T-helper 2 cell treated with Interferon-gamma antibody and Interleukin-4, amounts not matched to agents 5 μg/mL and 100 μg/mL, for 36 hours (primary cell): ENCODE measurements at regions not wholly inside any gene's neighbourhood (a gene's known extent, or its start where the extent isn't known, plus 50 kb on each side); places are given as distances from the start of the nearest gene placed in this dataset.

ENCODE experiments used
- DNase-seq: peaks from one replicate; pipeline ENCODE4 v3.0.0; 2021; ENCODE audit warnings: low spot score
- H3K27ac Mint-ChIP-seq: one replicate; pipeline ENCODE4 v1.8.0; 2021; ENCODE audit warnings: mild to moderate bottlenecking, mixed read lengths
- H3K27me3 Mint-ChIP-seq: one replicate; pipeline ENCODE4 v1.8.0; 2021; ENCODE audit warnings: low read depth, mixed read lengths
- H3K36me3 Mint-ChIP-seq: one replicate; pipeline ENCODE4 v1.8.0; 2021; ENCODE audit warnings: low read depth, mixed read lengths
- H3K4me1 Mint-ChIP-seq: one replicate; pipeline ENCODE4 v1.8.0; 2021; ENCODE audit warnings: low read depth, mixed read lengths
- H3K4me3 Mint-ChIP-seq: one replicate; pipeline ENCODE4 v1.8.0; 2022; ENCODE audit warnings: mild to moderate bottlenecking, moderate library complexity, mixed read lengths
- H3K9me3 Mint-ChIP-seq: one replicate; pipeline ENCODE4 v1.8.0; 2021; ENCODE audit warnings: mixed read lengths

DNA sequence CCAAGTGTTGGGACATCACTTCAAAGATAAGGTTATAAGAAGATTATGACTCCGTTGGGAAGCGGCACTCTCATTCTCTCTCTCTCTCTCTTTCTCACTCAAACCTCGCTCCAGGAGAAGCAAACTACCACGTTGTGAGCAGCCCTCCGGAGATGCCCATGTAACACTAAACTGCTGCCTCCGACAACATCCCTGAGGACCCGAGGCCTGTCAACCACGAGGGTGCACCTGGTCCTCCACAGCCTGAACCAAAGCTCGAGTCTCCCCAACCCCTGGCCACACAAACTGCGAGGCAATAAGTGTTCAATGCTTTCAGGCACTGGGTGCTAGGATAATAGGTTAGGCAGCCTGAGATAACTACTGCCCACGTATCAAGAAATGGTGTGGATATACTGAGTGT lies 654.5 kb upstream of the ID2 start:
- H3K9me3 Mint-ChIP-seq = peaks cover 4% of the 10 kb centered on the region
- H3K27ac Mint-ChIP-seq = no peak overlapping the region
- peaks cover 11% of the 10 kb centered on the region for H3K4me1 Mint-ChIP-seq
- no peak overlapping the region for H3K4me3 Mint-ChIP-seq
- no peaks in the 10 kb centered on the region for H3K36me3 Mint-ChIP-seq
- DNase-seq = no peak
- no peaks in the 10 kb centered on the region for H3K27me3 Mint-ChIP-seq

DNA sequence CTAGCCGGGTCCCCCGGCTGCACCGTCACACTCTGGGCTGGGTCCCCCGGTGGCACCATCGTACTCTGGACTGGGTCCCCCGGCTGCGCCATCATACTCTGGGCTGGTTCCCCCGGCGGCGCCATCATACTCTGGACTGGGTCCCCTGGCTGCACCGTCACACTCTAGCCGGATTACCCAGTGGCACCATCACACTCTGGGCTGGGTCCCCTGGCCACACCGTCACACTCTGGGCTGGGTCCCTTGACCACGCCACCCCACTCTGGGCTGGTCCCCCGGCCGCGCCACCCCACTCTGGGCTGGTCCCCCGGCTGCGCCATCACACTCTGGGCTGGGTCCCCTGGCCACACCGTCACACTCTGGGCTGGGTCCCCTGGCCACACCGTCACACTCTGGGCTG lies 653.8 kb upstream of the ID2 start:
- Mint-ChIP-seq H3K27me3 (no peaks in the 10 kb centered on the region), H3K27ac (no peak overlapping the region), H3K4me1 (peaks cover 9% of the 10 kb centered on the region), H3K9me3 (peaks cover 2% of the 10 kb centered on the region), H3K36me3 (no peaks in the 10 kb centered on the region), H3K4me3 (no peak overlapping the region)
- DNase-seq = no peak

DNA sequence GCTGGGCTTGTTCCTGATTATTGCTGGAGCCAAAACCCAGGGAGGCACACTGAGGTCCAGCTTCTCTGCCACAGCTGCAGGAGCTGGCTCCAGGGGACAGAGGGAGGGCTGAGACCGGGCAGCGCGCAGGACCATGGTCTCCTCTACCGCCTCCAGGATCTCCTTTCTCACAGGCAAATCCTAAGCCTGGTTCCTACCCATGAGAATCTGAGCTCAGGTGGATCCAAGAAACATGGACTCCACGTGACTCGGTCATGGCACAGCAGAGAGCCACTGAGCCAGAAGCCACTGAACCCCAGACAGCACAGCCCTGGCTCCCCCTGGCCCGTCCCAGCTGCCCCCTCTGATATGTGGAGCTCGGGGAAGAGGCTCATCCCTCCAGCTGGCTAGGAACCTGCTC lies 653.4 kb upstream of the ID2 start:
- DNase-seq = no peak
- peaks cover 5% of the 10 kb centered on the region for H3K4me1 Mint-ChIP-seq
- H3K27ac Mint-ChIP-seq = no peak overlapping the region
- no peaks in the 10 kb centered on the region for H3K27me3 Mint-ChIP-seq
- H3K9me3 Mint-ChIP-seq = no peaks in the 10 kb centered on the region
- no peaks in the 10 kb centered on the region for H3K36me3 Mint-ChIP-seq
- no peak overlapping the region for H3K4me3 Mint-ChIP-seq

DNA sequence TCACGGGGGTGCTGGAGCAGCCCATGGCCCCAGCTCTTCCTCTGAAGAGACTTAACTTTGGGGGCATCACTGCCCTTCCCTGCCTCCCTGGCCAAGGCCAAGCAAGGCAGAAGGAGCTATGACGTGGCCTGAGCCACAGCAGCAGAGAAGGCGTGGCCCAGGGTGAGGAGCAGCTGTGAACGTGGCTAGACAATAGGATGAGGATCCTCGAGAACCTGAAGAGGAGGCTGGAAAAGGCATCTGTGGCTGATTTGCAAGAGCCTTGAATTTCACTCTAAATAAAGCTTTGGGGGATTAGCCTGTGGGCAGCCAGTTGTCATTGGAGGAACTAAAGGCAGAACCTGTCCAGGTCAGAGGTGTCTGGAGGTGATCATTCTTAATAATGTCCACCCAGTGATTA lies 652.9 kb upstream of the ID2 start:
- no peak for DNase-seq
- H3K9me3 Mint-ChIP-seq = no peaks in the 10 kb centered on the region
- H3K4me1 Mint-ChIP-seq = peaks cover 5% of the 10 kb centered on the region
- no peaks in the 10 kb centered on the region for H3K36me3 Mint-ChIP-seq
- no peaks in the 10 kb centered on the region for H3K27me3 Mint-ChIP-seq
- no peak overlapping the region for H3K4me3 Mint-ChIP-seq
- H3K27ac Mint-ChIP-seq = no peak overlapping the region

DNA sequence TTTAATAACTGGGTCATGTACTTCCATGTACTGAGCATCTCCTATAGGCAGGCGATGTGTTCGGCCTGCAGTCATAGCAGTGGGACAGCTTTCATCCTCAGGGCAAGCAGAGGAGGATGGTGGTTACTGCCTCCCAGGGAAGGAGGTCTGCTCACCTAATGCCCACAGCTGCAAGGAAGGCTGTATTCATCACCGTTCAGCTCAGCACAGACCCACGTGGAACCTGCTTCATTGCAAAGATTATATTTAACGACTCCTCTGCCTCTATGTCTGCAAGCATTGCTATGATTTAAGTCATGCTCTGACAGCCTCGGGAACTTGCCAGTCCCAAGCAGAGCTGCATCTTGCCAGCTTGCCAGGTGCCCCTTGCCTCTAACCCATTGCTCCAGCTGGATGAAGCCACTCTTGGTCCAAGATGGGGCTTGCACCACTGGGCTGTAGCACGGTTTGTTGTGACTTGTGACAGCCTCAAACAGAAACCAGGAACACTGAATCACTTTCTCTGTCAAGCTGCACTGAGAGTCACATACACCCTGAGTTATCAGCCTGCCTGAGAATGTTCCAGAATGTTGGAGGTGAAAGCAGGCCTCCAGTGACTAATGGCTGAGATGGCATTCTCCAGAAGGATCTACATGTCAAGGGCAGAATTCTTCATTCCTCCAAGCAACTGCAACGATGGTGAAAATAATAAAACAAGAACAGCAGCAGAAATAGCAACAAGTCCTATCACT lies 651.1 kb upstream of the ID2 start:
- peaks cover 5% of the 10 kb centered on the region for H3K4me1 Mint-ChIP-seq

DNA sequence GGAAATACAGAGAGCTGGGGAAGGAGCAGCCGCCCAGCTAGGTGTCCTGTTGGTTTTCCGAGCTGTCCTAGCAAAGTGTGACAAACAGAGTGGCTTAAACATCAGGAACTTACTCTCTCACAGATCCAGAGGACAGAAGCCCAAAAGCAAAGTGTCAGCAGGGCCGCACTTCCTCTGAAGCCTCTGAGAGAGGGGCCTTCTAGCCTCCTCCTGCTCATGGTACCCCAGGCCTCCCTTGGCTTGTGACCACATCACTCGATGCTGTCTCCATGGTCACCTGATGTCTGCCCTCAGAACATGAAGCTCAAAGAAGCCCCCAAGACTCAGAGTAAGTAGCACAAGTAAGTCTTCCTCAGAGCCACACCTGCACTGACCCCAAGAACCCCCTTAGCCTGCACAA lies 650.5 kb upstream of the ID2 start:
- no peak for DNase-seq
- Mint-ChIP-seq H3K4me1 (peaks cover 5% of the 10 kb centered on the region), H3K36me3 (no peaks in the 10 kb centered on the region), H3K9me3 (no peaks in the 10 kb centered on the region), H3K27me3 (no peaks in the 10 kb centered on the region), H3K4me3 (no peak overlapping the region), H3K27ac (no peak overlapping the region)

More for the DNA sequence above, 651.1 kb upstream of the ID2 start:
- Mint-ChIP-seq H3K9me3 (no peaks in the 10 kb centered on the region), H3K36me3 (no peaks in the 10 kb centered on the region), H3K27ac (no peak overlapping the region), H3K27me3 (no peaks in the 10 kb centered on the region), H3K4me3 (no peak overlapping the region)
- DNase-seq = peak; percentile 12

DNA sequence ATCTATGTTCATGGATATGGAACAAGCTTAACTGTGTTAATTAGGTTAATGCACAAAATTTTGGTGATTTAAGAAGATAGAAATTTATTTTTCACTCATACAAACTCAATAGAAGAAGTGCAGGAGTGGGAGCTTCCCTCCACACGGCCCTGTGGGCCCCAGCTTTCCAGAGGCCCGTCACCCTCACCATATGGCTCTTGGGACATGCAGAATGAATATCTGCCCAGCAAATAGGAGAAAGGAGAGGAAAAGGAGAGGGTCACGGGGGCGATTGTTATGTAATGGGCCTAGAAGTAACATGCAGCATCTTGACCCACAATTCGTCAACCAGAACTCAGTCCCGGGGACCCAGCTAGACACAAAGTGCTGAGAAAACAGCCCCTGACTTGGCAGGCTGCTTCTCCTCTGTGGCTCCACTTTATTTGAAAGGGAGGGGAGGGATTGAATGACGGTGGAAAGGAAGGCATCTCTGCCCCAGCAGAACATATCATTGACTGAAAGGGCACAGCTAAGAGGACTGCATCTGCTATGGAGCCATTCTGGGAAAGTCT lies 648.2 kb upstream of the ID2 start:
- peaks cover 4% of the 10 kb centered on the region for H3K9me3 Mint-ChIP-seq
- H3K4me1 Mint-ChIP-seq = peaks cover 5% of the 10 kb centered on the region
- no peak overlapping the region for H3K27ac Mint-ChIP-seq
- no peak overlapping the region for H3K4me3 Mint-ChIP-seq
- no peaks in the 10 kb centered on the region for H3K36me3 Mint-ChIP-seq
- no peaks in the 10 kb centered on the region for H3K27me3 Mint-ChIP-seq
- no peak for DNase-seq

DNA sequence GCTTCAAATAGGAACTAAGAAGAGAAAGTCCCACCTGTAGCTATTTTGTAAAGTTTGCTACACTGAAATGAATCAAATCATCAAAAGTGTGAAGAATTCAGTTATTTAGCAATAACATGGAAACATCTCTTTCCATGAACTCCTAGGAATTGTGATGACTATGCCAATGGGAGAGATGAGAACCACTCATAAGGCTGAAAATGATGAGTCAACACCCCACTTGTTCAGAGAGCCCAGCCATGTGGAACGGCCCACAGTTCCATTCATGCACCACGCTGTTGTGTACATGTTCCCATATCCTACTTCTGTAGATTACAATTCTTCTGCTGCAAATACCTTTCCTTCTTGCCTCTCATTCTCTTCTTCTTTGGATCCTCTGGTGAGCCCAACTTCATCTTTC lies 645.5 kb upstream of the ID2 start:
- no peak overlapping the region for H3K4me3 Mint-ChIP-seq
- DNase-seq = no peak
- H3K4me1 Mint-ChIP-seq = peaks cover 2% of the 10 kb centered on the region
- no peaks in the 10 kb centered on the region for H3K36me3 Mint-ChIP-seq
- H3K27me3 Mint-ChIP-seq = no peaks in the 10 kb centered on the region
- peaks cover 10% of the 10 kb centered on the region for H3K9me3 Mint-ChIP-seq
- H3K27ac Mint-ChIP-seq = no peak overlapping the region

DNA sequence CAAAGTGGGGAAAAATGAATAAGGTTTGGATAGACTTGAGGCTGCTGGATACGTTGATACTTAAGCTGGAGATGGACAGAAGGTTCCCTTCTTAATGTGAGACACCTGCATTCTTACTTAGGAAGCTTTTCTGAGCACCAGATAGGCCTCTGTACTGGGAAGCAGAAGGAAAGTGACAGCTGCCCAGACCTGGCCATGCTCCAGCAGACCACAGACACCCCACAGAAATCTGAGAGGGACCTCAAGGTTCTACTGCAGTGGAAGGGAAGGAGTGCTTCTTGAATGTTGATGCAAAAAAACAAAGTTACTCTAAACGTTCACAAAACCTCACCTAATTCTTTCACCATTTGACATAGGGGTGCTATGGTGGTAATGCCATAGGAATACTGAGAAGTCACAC lies 642.1 kb upstream of the ID2 start:
- Mint-ChIP-seq H3K4me3 (no peak overlapping the region), H3K27ac (no peak overlapping the region), H3K4me1 (peaks cover 2% of the 10 kb centered on the region), H3K36me3 (no peaks in the 10 kb centered on the region), H3K27me3 (no peaks in the 10 kb centered on the region), H3K9me3 (peaks cover 17% of the 10 kb centered on the region)
- no peak for DNase-seq

DNA sequence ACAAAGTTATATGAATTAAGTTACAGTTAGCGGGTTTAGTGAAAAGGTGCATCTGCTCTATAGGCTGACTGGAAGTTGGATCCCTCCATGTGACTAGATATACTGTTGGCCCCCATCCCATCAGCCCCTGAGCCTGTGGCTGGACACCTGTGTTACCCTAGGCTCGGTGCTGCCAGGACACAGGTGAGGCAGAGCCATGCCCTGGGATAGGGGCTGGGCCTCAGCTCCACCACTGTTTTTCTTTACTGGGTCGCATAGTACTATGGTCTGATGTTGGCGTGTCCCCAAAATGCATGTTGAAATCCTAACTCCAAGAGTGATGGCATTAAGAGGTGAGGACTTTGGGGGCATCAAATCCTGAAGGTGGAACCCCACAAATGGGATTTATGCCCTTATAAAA lies 638.6 kb upstream of the ID2 start:
- no peak for DNase-seq
- Mint-ChIP-seq H3K36me3 (no peaks in the 10 kb centered on the region), H3K9me3 (peaks cover 13% of the 10 kb centered on the region), H3K4me3 (no peak overlapping the region), H3K4me1 (peaks cover 2% of the 10 kb centered on the region), H3K27ac (no peak overlapping the region), H3K27me3 (no peaks in the 10 kb centered on the region)

DNA sequence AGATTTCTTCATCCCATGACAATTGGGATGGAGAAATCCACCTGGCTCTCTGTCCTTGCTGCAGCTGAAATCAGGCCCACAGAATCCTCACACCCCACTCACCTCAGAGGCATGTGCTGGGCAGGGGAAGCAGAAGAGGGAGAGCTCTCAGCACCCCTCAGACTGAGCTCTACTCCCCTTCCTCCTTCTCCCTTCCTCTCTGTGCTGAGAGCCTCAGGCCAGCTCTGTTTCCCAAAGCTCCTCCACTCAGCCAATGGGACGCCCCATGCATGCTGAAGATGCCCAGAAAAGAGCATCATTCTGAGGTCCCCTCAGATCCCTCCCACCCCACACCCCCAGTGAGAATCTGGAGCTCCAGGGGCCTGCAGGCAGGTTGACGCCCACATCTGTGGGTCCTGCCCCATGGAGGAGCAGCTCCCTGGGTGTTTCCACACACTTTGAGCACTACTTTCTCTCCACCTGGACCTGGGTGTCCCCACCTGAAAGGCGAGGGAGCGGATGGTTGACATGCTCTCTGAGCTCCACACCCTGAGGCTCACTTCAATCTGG lies 637.7 kb upstream of the ID2 start:
- Mint-ChIP-seq H3K4me3 (no peak overlapping the region), H3K9me3 (peaks cover 13% of the 10 kb centered on the region)

DNA sequence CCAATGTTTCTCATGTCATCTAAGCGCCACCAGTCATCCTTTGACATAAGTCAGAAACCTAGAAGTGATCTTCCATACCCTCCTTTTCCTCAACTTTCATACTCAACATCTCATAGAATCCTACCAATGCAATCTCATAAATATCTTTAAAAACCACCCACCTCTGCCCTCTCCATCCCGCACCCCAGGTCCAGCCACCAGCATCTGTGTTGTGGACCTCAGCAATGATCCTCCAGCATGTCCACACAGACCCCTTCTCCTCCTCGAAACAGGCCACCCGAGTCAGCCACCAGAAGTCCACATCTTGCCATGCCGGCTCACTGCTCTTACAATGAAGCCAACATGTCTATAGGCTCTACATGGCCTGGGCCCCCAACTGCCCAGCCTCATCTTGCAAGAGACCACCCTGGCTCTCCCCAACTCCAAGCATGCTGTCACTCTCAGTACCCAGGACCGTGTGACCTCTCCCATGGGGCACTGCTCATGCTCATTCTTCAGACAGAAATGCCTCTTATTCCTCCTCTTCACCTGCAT lies 636.7 kb upstream of the ID2 start:
- DNase-seq = no peak
- peaks cover 11% of the 10 kb centered on the region for H3K9me3 Mint-ChIP-seq
- peaks cover 14% of the 10 kb centered on the region for H3K4me1 Mint-ChIP-seq
- H3K27me3 Mint-ChIP-seq = no peaks in the 10 kb centered on the region
- H3K4me3 Mint-ChIP-seq = no peak overlapping the region
- no peaks in the 10 kb centered on the region for H3K36me3 Mint-ChIP-seq
- H3K27ac Mint-ChIP-seq = no peak overlapping the region

More for the DNA sequence above, 637.7 kb upstream of the ID2 start:
- H3K36me3 Mint-ChIP-seq = no peaks in the 10 kb centered on the region
- no peak overlapping the region for H3K27ac Mint-ChIP-seq
- DNase-seq = no peak
- no peaks in the 10 kb centered on the region for H3K27me3 Mint-ChIP-seq
- peaks cover 8% of the 10 kb centered on the region for H3K4me1 Mint-ChIP-seq

DNA sequence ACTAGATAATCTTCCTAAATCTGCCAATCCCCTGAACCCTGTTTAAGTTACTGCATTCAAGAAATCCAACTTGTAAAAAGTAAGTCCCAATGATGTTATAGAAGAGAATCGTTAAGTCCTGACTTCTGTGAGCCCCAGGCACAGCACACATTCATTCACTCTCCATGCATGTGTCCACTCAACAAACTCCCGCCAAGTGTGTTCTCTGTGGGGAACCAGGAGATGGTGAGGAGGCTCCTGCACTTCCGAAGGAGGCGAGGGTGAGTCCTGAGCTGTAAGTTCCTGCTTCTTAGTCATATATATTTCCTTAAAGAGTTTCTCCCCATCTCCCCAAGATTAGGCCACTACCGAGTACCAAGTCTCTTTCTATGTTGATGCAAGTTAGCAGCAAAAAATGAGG lies 635.0 kb upstream of the ID2 start:
- Mint-ChIP-seq H3K4me1 (peaks cover 27% of the 10 kb centered on the region), H3K27me3 (no peaks in the 10 kb centered on the region), H3K36me3 (peaks cover 8% of the 10 kb centered on the region), H3K27ac (no peak overlapping the region), H3K4me3 (no peak overlapping the region), H3K9me3 (peaks cover 10% of the 10 kb centered on the region)
- no peak for DNase-seq

DNA sequence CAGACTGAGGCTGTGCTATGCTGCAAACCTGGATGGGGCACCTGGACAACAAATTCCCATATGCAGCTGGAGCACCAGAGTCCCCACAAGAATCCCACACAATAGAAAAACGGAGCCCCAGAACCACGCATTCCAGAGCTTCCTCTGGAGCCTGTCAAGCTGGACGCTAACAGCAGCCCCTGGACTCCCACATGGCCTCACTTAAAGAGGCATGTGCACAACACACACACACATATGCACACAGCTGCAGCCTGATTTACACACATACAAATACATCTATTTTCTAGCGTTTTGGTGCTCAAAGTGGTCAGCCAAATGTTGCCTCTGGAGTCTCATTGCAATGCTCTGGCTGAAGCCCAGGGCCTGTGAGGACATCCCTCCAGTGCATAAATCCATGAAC lies 632.7 kb upstream of the ID2 start:
- Mint-ChIP-seq H3K9me3 (peaks cover 7% of the 10 kb centered on the region), H3K36me3 (peaks cover 14% of the 10 kb centered on the region), H3K4me1 (peaks cover 37% of the 10 kb centered on the region), H3K27me3 (no peaks in the 10 kb centered on the region), H3K4me3 (no peak overlapping the region), H3K27ac (no peak overlapping the region)
- no peak for DNase-seq
